Neural progenitor cell (in vitro differentiated cells): ENCODE measurements at regions not wholly inside any gene's neighbourhood (a gene's known extent, or its start where the extent isn't known, plus 50 kb on each side); places are given as distances from the start of the nearest gene placed in this dataset.

Experiments
- DNase-seq: peaks from one replicate; pipeline ENCODE4 v3.0.0-alpha.2; 2016; ENCODE audit warnings: low spot score
- H2AFZ ChIP-seq: fragments of 200-600 bp; sonication (generic); replicated peaks from 2 replicates; pipeline ENCODE4 v1.6.1; 2016; ENCODE audit warnings: antibody characterized with exemption
- H3F3A ChIP-seq: fragments of 200-600 bp; sonication (generic); 2 replicates; pipeline ENCODE4 v1.6.1; 2016; ENCODE audit warnings: antibody characterized with exemption, low read depth
- H3K27ac ChIP-seq: fragments of 200-600 bp; sonication (generic); 2 replicates; pipeline ENCODE4 v1.5.1; 2016; ENCODE audit warnings: mild to moderate bottlenecking
- H3K27me3 ChIP-seq: fragments of 200-600 bp; sonication (generic); 2 replicates; pipeline ENCODE4 v1.6.1; 2016; ENCODE audit warnings: mild to moderate bottlenecking, moderate library complexity
- H3K36me3 ChIP-seq: fragments of 200-600 bp; sonication (generic); 2 replicates; pipeline ENCODE4 v1.5.1; 2016
- H3K4me1 ChIP-seq: fragments of 200-600 bp; sonication (generic); 2 replicates; pipeline ENCODE4 v1.6.1; 2016; ENCODE audit warnings: mixed run types
- H3K4me2 ChIP-seq: fragments of 200-600 bp; sonication (generic); 2 replicates; pipeline ENCODE4 v1.6.1; 2016
- H3K4me3 ChIP-seq: fragments of 200-600 bp; sonication (generic); 2 replicates; pipeline ENCODE4 v1.5.1; 2016
- H3K79me2 ChIP-seq: fragments of 200-600 bp; sonication (generic); 2 replicates; pipeline ENCODE4 v1.6.1; 2016; ENCODE audit warnings: low read depth
- H3K9ac ChIP-seq: fragments of 200-600 bp; sonication (generic); 2 replicates; pipeline ENCODE4 v1.6.1; 2016
- H3K9me3 ChIP-seq: fragments of 200-600 bp; sonication (generic); 2 replicates; pipeline ENCODE4 v1.5.1; 2016; ENCODE audit warnings: low read depth
- H4K20me1 ChIP-seq: fragments of 200-600 bp; sonication (generic); 2 replicates; pipeline ENCODE4 v1.6.1; 2016; ENCODE audit warnings: low read depth
- H3K27ac Mint-ChIP-seq: 3 replicates; pipeline ENCODE4 v1.8.0; 2021; ENCODE audit warnings: mixed read lengths
- H3K27me3 Mint-ChIP-seq: 2 replicates; pipeline ENCODE4 v1.8.0; 2022; ENCODE audit warnings: low read depth, mild to moderate bottlenecking, inconsistent platforms, moderate library complexity, mixed read lengths; ENCODE audit not compliant: insufficient read depth
- H3K36me3 Mint-ChIP-seq: 3 replicates; pipeline ENCODE4 v1.8.0; 2021; ENCODE audit warnings: mixed read lengths
- H3K4me1 Mint-ChIP-seq: 3 replicates; pipeline ENCODE4 v1.8.0; 2021; ENCODE audit warnings: mixed read lengths
- H3K4me3 Mint-ChIP-seq: 3 replicates; pipeline ENCODE4 v1.8.0; 2021; ENCODE audit warnings: mild to moderate bottlenecking, moderate library complexity, mixed read lengths
- H3K9me3 Mint-ChIP-seq: 3 replicates; pipeline ENCODE4 v1.8.0; 2020; ENCODE audit warnings: mixed read lengths
- EZH2 ChIP-seq: fragments of 200-600 bp; sonication (generic); IDR thresholded peaks from 2 replicates; pipeline ENCODE4 v1.6.1; 2017; ENCODE audit warnings: antibody characterized with exemption, mild to moderate bottlenecking, moderate library complexity
- EZH2phosphoT487 ChIP-seq: fragments of 200-600 bp; sonication (generic); IDR thresholded peaks from 2 replicates; pipeline ENCODE4 v1.6.1; 2017; ENCODE audit warnings: antibody characterized with exemption
- TF ChIP-seq, protein P1 (sequence below): fragments of 200-600 bp; sonication (generic); IDR thresholded peaks from 2 replicates; pipeline ENCODE4 v1.5.1; 2017; ENCODE audit warnings: antibody characterized with exemption, mild to moderate bottlenecking

DNA sequence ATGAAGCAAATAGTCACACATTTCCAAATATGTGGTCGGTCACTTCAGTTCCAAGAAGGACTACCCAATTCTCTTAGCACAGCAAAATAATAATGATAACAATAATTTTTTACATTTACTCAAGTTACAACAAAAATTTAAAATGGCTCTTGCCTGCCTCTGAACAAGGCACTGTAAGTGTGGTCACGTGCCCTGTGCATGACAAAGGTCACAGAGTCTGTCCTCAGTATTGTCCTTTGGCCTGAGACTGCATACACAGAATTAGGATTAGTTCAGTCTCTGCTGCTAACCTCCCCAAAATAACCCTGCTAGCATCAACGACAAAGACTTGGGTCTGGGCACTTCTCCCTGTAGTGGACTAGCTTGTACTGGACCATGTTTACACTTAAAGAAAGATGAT lies 297.1 kb upstream of the DUSP10 start:
- Histone ChIP-seq H3K4me3 (no peak overlapping the region), H3K9ac (no peak overlapping the region), H2AFZ (no peak overlapping the region), H3K4me1 (no peaks in the 10 kb centered on the region), H3K27ac (no peak overlapping the region), H3F3A (no peaks in the 10 kb centered on the region), H3K4me2 (no peak overlapping the region), H3K36me3 (no peaks in the 10 kb centered on the region), H3K27me3 (no peaks in the 10 kb centered on the region), H4K20me1 (no peaks in the 10 kb centered on the region), H3K9me3 (no peaks in the 10 kb centered on the region), H3K79me2 (no peaks in the 10 kb centered on the region)
- Mint-ChIP-seq H3K27ac (peak overlapping the region; percentile 67), H3K4me1 (no peaks in the 10 kb centered on the region), H3K36me3 (no peaks in the 10 kb centered on the region), H3K4me3 (no peak overlapping the region), H3K9me3 (no peaks in the 10 kb centered on the region), H3K27me3 (no peaks in the 10 kb centered on the region)
- no peak for TF ChIP-seq EZH2phosphoT487
- DNase-seq, result no peak

DNA sequence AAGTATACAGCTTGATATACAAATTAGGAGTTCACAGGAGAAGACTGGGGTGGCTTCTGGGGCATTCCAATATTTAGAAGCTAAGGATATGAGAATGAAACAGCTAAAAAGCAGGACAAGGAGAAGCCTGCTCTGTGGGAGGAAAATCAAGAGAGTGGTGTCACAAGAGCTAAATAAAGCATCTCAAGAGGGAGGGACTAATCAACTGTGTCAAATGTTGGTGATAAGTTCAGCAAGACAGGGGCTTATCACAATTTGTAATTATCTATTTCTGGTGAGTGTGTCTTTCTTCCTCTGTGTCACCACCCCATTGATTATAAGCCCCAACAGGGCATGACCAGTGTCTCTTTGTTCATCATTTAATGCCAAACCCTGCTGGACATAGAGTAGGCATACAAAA lies 295.8 kb upstream of the DUSP10 start:
- no peak for DNase-seq

DNA sequence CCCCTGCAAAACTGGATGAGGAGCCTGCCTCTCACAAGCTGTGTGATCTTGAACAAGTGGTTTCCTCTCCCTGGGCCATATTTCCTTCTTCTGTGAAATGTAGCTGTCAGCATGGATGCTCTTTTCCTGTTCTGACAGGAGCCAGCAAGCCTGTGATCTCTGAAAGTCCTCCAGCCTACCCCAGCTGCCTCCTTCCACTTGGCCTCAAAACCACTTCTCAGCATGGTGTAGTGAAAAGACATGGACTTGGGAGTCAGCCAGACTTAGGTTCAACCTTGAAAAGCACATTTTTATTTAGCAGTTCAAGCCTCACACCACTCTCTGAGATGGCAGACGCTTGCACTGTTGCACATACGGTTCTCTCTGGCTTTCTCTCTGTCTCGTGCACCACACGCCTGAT lies 292.9 kb upstream of the DUSP10 start:
- Histone ChIP-seq H3F3A (no peaks in the 10 kb centered on the region), H3K79me2 (no peaks in the 10 kb centered on the region), H2AFZ (no peak overlapping the region), H3K9me3 (no peaks in the 10 kb centered on the region), H4K20me1 (no peaks in the 10 kb centered on the region), H3K4me3 (no peak overlapping the region), H3K36me3 (no peaks in the 10 kb centered on the region), H3K27me3 (no peaks in the 10 kb centered on the region), H3K9ac (no peak overlapping the region), H3K4me2 (no peak overlapping the region), H3K4me1 (no peaks in the 10 kb centered on the region), H3K27ac (no peak overlapping the region)
- no peak overlapping the region for H3K4me3 Mint-ChIP-seq
- H3K9me3 Mint-ChIP-seq, result no peaks in the 10 kb centered on the region
- DNase-seq, result no peak
- H3K36me3 Mint-ChIP-seq, result no peaks in the 10 kb centered on the region
- peaks cover 2% of the 10 kb centered on the region for H3K27me3 Mint-ChIP-seq
- H3K27ac Mint-ChIP-seq, result no peak overlapping the region
- peaks cover 5% of the 10 kb centered on the region for H3K4me1 Mint-ChIP-seq
- TF ChIP-seq EZH2phosphoT487 (no peak), EZH2 (no peak)
- TF ChIP-seq, protein P1, sequence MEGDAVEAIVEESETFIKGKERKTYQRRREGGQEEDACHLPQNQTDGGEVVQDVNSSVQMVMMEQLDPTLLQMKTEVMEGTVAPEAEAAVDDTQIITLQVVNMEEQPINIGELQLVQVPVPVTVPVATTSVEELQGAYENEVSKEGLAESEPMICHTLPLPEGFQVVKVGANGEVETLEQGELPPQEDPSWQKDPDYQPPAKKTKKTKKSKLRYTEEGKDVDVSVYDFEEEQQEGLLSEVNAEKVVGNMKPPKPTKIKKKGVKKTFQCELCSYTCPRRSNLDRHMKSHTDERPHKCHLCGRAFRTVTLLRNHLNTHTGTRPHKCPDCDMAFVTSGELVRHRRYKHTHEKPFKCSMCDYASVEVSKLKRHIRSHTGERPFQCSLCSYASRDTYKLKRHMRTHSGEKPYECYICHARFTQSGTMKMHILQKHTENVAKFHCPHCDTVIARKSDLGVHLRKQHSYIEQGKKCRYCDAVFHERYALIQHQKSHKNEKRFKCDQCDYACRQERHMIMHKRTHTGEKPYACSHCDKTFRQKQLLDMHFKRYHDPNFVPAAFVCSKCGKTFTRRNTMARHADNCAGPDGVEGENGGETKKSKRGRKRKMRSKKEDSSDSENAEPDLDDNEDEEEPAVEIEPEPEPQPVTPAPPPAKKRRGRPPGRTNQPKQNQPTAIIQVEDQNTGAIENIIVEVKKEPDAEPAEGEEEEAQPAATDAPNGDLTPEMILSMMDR, result no peak

More for the DNA sequence above, 295.8 kb upstream of the DUSP10 start:
- Mint-ChIP-seq H3K9me3 (no peaks in the 10 kb centered on the region), H3K36me3 (no peaks in the 10 kb centered on the region), H3K27ac (no peak overlapping the region), H3K4me1 (no peaks in the 10 kb centered on the region), H3K4me3 (no peak overlapping the region), H3K27me3 (no peaks in the 10 kb centered on the region)
- Histone ChIP-seq H4K20me1 (no peaks in the 10 kb centered on the region), H3K4me3 (no peak overlapping the region), H3K36me3 (no peaks in the 10 kb centered on the region), H3K27ac (no peak overlapping the region), H3K9ac (no peak overlapping the region), H3K79me2 (no peaks in the 10 kb centered on the region), H3F3A (no peaks in the 10 kb centered on the region), H3K27me3 (no peaks in the 10 kb centered on the region), H3K9me3 (no peaks in the 10 kb centered on the region), H3K4me1 (no peaks in the 10 kb centered on the region), H2AFZ (no peak overlapping the region), H3K4me2 (no peak overlapping the region)
- TF ChIP-seq EZH2phosphoT487 (no peak), EZH2 (no peak)

DNA sequence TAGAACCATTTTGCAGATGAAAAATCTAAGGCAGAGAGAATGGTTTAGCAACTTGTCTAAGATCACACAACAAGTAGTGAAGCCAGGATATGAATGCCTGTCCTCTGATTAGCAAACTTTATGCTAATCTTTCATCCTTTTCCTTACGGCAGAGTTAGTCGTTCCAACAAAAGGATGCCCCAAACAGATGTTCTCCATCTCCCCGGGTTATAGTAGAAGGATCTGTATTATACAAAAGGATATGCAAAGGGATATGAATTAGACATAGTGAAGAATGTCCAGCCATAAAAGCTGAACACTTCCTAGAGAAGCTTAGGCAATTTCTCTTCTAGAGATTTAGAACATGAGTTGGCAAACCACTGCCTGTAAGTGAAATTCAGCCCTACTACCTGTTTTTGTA lies 291.6 kb upstream of the DUSP10 start:
- H3K36me3 Mint-ChIP-seq, result no peaks in the 10 kb centered on the region
- H2AFZ ChIP-seq, result no peak overlapping the region
- no peak overlapping the region for H3K9ac ChIP-seq
- no peak overlapping the region for H3K4me3 ChIP-seq
- no peaks in the 10 kb centered on the region for H4K20me1 ChIP-seq
- no peak overlapping the region for H3K4me3 Mint-ChIP-seq
- no peak for DNase-seq
- no peaks in the 10 kb centered on the region for H3K9me3 Mint-ChIP-seq
- peaks cover 6% of the 10 kb centered on the region for H3K4me1 Mint-ChIP-seq
- no peak overlapping the region for H3K27ac ChIP-seq
- no peaks in the 10 kb centered on the region for H3K27me3 ChIP-seq
- no peaks in the 10 kb centered on the region for H3K4me1 ChIP-seq
- TF ChIP-seq EZH2 (no peak), EZH2phosphoT487 (no peak)
- TF ChIP-seq, protein P1, result no peak
- H3K9me3 ChIP-seq, result no peaks in the 10 kb centered on the region
- H3K27me3 Mint-ChIP-seq, result peaks cover 2% of the 10 kb centered on the region
- H3K4me2 ChIP-seq, result no peak overlapping the region
- no peaks in the 10 kb centered on the region for H3K79me2 ChIP-seq
- no peaks in the 10 kb centered on the region for H3K36me3 ChIP-seq
- H3K27ac Mint-ChIP-seq, result no peak overlapping the region
- H3F3A ChIP-seq, result no peaks in the 10 kb centered on the region
